ENCODE measurements at regions not wholly inside any gene's neighbourhood (a gene's known extent, or its start where the extent isn't known, plus 50 kb on each side); places are given as distances from the start of the nearest gene placed in this dataset.

GRCh38 chr13:107065036-107065435 lies 497.1 kb upstream of the ARGLU1 start:
- DNase-seq (ENCODE audit: low spot score) = no peak
- H3K27me3 ChIP-seq = no peaks in the 10 kb centered on the region
- TF ChIP-seq EZH2 (IDR thresholded peaks at IDR 0.05; ENCODE audit: borderline replicate concordance) (no peak), EZH2phosphoT487 (IDR thresholded peaks at IDR 0.05; ENCODE audit: low read depth, severe bottlenecking, unreplicated experiment) (no peak), CTCF (IDR thresholded peaks at IDR 0.05; ENCODE audit: poor library complexity) (no peak)
- H3K27ac ChIP-seq = no peak overlapping the region
- no peak overlapping the region for H3K4me2 ChIP-seq
- 71% methylated on average over 3 of the region's 3 CpGs for WGBS (ENCODE audit: low lambda C conversion rate, missing lambda C conversion rate)
- H2AFZ ChIP-seq = no peak overlapping the region
- H3K4me3 ChIP-seq = no peak overlapping the region
- H3K4me1 ChIP-seq (ENCODE audit: insufficient read depth) = no peaks in the 10 kb centered on the region
- no peaks in the 10 kb centered on the region for H3K9me3 ChIP-seq (ENCODE audit: low read depth)
- no peaks in the 10 kb centered on the region for H4K20me1 ChIP-seq (ENCODE audit: insufficient read depth, poor library complexity, severe bottlenecking)
- H3K79me2 ChIP-seq = no peaks in the 10 kb centered on the region
- no peaks in the 10 kb centered on the region for H3K36me3 ChIP-seq (replicated peaks; ENCODE audit: insufficient read depth, low read depth)
- no peaks in the 10 kb centered on the region for H3K9me2 ChIP-seq (replicated peaks; ENCODE audit: insufficient read depth)

GRCh38 chr13:107057028-107057631 lies 489.2 kb upstream of the ARGLU1 start:
- no peaks in the 10 kb centered on the region for H3K9me3 ChIP-seq (ENCODE audit: low read depth)

GRCh38 chr13:107043021-107043956 lies 475.4 kb upstream of the ARGLU1 start:
- Histone ChIP-seq H3K9me3 (ENCODE audit: low read depth) (no peaks in the 10 kb centered on the region), H3K36me3 (replicated peaks; ENCODE audit: insufficient read depth, low read depth) (no peaks in the 10 kb centered on the region), H3K4me3 (no peak overlapping the region), H2AFZ (no peak overlapping the region), H3K9me2 (replicated peaks; ENCODE audit: insufficient read depth) (no peaks in the 10 kb centered on the region), H3K4me1 (ENCODE audit: insufficient read depth) (no peaks in the 10 kb centered on the region), H3K79me2 (no peaks in the 10 kb centered on the region), H3K27ac (peak overlapping the region; percentile 22), H3K4me2 (no peak overlapping the region), H3K27me3 (no peaks in the 10 kb centered on the region), H4K20me1 (ENCODE audit: insufficient read depth, poor library complexity, severe bottlenecking) (no peaks in the 10 kb centered on the region)
- TF ChIP-seq CTCF (IDR thresholded peaks at IDR 0.05; ENCODE audit: poor library complexity) = no peak
- TF ChIP-seq EZH2phosphoT487 (IDR thresholded peaks at IDR 0.05; ENCODE audit: low read depth, severe bottlenecking, unreplicated experiment) = no peak
- TF ChIP-seq EZH2 (IDR thresholded peaks at IDR 0.05; ENCODE audit: borderline replicate concordance) = no peak
- WGBS (ENCODE audit: low lambda C conversion rate, missing lambda C conversion rate) = 77% methylated on average over 7 of the region's 7 CpGs
- DNase-seq (ENCODE audit: low spot score) = no peak

More at GRCh38 chr13:107057028-107057631, 489.2 kb upstream of the ARGLU1 start:
- H2AFZ ChIP-seq = no peak overlapping the region
- no peaks in the 10 kb centered on the region for H3K9me2 ChIP-seq (replicated peaks; ENCODE audit: insufficient read depth)
- no peaks in the 10 kb centered on the region for H3K27me3 ChIP-seq
- no peaks in the 10 kb centered on the region for H3K79me2 ChIP-seq
- no peak overlapping the region for H3K4me3 ChIP-seq
- TF ChIP-seq EZH2 (IDR thresholded peaks at IDR 0.05; ENCODE audit: borderline replicate concordance) = no peak
- no peak for TF ChIP-seq CTCF (IDR thresholded peaks at IDR 0.05; ENCODE audit: poor library complexity)
- no peak for TF ChIP-seq EZH2phosphoT487 (IDR thresholded peaks at IDR 0.05; ENCODE audit: low read depth, severe bottlenecking, unreplicated experiment)
- H3K4me2 ChIP-seq = no peak overlapping the region
- no peak for DNase-seq (ENCODE audit: low spot score)
- no peaks in the 10 kb centered on the region for H4K20me1 ChIP-seq (ENCODE audit: insufficient read depth, poor library complexity, severe bottlenecking)
- 83% methylated on average over 3 of the region's 3 CpGs for WGBS (ENCODE audit: low lambda C conversion rate, missing lambda C conversion rate)
- H3K36me3 ChIP-seq (replicated peaks; ENCODE audit: insufficient read depth, low read depth) = no peaks in the 10 kb centered on the region
- no peaks in the 10 kb centered on the region for H3K4me1 ChIP-seq (ENCODE audit: insufficient read depth)
- H3K27ac ChIP-seq = no peak overlapping the region

Measured in hepatocyte (in vitro differentiated cells).